ENCODE measurements at regions not wholly inside any gene's neighbourhood (a gene's known extent, or its start where the extent isn't known, plus 50 kb on each side); places are given as distances from the start of the nearest gene placed in this dataset.

DNA sequence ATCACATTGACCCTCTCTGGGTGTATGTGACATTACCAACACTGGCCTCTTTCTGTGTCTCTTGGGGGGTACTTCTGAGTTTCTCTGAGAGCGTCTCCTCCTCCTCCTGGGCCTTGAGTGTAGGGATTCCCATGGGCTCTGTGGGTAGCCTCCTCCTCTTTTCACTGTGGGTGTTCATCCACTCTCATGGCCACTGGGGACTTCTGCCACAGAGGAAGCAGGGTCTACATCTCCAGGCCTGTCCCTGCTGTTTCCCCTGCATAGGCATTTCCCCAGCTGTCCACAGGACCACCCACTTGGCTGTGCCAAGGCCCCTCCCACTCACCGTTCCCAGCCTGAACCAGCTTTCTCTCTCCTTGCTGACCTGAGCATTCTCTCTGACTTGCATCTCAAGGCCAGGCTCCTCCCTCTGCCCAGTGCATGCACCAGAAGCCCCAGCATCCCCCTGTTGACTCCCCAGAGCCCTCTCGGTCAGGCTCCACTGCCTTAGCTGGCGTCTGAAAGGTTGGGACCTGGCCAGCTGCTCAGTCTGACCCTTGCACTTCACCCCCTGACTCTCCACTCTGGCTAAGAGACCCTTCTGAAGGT, 487.6 kb downstream of the GLRX3 start:
- DNase-seq (ENCODE audit: low spot score) = no peak

DNA sequence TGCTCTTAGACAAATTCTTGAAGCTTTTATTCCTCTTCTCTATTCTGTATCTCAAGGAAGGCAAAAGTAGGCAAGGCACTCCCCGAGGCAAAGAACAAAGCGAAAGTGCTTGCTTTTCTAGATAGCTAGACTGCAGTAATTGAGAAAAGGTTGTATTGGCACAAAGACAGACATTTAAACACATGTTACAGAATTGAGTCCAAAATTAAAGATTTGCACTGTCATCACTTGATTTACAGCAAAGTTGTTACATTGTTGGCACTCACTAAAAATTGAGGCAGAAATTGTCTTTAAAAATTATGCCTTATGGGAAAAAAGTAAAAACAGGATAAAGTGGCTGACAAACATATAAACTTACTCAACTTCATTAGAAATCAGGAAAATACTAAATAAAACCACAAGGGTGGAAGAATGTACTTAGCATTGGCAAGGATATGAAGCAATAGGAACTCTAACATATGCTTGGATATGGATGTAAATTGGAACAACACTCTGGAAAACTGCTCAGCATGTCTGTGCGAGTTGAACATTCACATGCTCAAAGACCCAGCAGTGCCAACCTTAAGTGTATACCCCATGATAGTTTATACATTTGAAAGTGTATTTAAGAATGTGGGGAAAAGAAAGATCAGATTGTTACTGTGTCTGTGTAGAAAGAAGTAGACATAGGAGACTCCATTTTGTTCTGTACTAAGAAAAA, 491.3 kb downstream of the GLRX3 start:
- no peak for DNase-seq (ENCODE audit: low spot score)

DNA sequence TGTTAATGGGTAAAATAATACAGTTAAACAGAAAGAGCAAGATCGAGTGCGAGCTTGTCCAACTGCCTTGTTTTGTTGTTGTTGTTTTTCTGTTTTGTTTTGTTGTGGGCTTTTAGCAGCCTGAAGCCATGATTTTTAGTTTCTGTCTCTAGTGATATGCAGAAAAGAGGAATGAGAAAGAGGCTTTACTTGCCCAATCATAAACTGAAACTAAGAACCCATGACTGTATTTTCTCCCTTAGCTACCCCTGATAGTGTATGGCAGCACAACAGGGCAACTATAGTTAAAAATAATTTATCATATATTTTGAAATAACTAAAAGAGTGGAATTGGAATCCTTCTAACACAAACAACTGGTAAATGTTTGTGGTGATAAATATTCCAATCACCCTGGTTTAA, 493.9 kb downstream of the GLRX3 start:
- no peak for DNase-seq (ENCODE audit: low spot score)

DNA sequence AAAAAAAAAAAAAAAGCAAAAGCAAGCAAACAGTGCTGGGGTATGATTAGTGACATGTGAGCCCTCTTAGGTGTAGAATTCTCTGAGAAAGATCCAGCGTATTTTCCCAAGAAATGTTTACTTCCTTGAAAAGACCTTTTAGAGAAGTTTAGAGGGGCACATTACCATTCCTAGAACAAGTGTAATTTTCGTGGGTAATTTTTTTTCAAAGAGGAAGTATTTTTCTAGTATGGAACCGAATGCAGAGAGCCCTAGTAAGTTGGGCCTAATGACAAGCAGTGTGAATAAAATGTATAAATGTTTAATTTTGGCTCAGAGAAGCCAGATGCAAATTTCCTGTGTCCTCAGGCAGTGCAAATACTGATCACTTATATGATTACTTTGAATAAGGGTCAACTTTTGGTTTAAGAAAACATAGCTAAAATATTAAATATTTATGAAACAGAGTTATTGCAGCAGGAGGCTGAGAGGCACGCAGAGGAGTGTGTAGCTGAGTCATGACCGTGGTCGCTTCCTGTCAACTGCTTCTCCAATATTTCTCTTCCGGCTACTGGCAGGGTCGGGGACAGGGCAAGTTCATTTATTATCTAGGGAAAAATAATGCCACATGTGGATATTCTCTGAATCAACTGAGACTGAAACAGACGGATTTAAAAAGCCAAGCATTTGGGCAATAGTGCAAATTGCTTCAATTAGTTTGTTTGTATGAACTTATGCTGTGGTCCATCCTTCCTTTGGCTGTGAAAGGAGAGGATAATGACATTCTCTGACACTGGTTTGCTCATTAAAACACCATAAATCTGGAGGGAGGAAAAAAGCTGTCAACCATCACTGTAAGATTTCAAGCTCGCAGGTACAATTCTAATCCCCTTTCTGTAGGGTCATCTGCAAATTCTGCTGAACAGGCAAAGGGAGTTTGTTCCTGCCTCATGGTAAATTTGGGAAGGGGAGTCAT, 495.2 kb downstream of the GLRX3 start:
- no peak for DNase-seq (ENCODE audit: low spot score)

DNA sequence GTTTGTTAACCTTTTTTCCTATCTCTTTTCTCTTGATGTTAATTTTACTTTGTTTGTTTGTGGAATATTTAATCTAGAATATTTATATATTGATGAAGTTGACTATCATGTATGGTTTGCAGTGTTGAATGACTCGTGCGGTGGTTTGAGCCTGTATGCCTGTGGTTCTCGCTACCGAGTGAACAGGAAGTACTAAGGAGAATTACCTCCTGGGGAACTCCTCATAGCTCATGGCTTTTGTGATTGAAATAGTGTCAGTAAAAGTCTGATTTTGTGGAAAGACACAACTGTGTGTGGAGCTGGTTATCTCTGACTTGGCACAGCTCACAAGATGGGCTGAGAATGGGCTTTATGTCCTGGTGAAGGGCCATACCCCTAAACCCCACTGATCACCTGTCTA, 498.6 kb downstream of the GLRX3 start:
- DNase-seq (ENCODE audit: low spot score) = no peak

DNA sequence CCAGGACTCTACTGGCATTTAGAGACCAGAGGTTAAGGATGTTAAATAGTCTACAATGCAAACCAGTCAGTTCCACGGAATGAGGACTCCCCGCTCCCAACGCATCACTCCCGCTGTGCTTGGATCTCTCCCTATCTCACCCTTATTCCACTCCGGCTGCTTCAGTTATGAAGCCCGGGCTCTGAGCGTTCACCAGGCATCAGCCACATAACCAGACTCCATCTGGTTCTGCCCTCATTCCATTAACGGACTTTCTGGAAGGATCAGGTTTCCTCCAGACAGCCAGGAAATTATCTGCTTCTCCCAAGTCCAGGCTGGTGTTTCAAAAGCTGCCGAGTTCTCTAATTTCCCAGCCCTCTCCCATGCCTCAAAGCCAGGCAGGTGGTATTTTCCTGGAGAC, 499.3 kb downstream of the GLRX3 start:
- no peak for DNase-seq (ENCODE audit: low spot score)

DNA sequence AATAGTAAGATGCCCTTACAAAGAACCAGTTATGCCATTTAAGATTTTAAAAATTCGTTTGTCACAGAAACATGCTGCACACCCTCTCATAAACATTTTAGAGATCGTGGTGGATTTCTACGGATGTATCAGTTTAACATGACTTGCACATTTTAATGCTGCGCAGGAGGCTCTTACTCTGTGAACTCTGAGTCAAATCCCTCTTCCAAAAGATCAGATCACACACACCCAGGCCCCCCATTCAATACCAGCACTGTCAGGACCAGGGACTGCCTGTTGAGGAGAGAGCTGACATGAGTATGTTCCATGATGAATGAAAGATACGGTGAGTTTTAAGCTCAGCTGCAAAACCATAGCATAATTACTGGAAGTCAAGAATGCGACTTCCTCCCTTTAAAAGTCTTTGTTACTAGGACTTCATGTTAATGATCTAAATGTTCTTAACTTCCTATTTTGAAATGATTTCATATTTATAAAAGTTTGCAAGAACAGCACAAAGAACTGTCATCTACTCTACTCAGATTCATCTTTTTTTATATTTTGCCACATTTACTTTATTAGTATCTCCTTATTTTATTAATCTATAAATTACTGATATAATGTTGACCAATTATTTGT, 500.2 kb downstream of the GLRX3 start:
- DNase-seq (ENCODE audit: low spot score) = no peak

DNA sequence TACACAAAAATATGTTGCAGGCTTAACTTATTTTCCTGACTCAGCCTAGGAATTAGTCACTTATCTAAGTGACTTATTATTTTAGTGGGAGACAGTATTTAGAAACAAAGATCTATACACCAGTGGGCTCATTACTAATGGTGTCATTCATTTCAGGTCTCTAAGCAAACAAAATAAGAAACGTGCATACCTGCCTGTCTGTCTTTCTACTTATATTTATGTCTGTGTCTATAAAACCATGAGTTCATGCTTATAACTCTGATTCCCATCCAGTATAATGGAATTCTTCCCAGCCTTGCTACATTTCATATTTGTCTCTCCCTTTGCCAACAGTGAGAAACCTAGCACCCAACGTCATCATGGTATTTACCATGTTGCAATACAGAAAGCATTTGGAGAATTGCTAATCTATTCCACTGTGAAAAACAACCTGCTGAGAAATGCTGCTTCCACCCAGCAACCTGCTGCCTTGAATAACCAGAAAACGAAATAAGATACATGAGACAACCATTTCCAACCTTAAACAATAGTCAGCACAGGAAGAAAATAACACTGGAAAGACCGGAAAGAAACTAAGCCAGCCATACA, 501.0 kb downstream of the GLRX3 start:
- DNase-seq (ENCODE audit: low spot score) = no peak

DNA sequence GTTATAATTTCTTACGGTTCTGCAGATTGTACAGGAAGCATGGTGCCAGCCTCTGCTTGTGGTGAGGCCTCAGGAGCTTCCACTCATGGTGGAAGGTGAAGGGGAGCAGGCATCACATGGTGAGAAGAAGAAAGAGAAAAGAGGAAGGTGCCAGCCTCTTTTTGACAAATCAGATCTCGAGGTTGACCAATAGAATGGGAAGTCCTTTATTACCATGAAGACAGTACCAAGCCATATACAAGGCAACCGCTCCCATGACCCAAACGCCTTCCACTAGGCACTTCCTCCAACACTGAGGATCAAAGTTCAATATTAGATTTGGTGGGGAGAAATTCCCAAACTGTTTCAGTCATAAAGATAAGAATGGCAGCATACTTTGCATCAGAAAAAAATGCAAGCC, 502.8 kb downstream of the GLRX3 start:
- no peak for DNase-seq (ENCODE audit: low spot score)

DNA sequence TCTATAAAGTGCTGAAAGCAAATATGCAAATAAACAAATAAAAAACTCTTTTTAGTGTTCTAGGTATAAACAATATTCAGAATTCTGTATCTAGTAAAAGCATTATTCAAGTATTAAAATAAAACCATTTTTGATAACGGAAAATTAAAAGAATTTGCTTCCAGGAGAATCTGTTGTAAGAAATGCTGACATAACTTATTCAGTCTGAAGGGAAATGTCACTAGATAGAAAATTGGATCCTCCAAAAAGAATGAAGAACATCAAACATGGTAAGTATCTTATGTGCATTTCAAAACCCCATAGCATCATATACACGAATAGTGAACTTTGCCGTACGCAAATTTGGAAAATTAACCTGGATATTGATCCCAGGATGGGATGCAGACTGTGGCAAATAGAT, 506.7 kb downstream of the GLRX3 start:
- DNase-seq (ENCODE audit: low spot score) = no peak

DNA sequence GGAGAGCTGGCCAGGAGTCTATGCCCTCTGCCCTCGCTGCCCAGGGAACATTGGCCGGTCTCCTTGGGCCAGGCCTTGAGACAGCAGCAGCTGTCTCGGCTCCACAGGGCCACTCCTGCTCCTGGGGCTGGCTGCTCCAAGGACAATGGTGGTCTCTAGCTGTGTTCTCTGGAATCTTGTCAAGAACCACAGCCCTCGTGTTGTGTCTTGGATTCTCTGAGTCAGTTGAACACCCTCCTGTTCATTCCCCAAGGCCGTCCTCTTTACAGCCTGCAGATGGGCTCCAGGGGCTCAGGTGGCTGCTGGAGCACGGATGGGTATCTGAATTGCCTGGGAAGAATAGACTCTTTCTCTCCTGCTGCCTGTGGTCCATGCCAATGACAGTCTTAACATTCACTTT, 511.1 kb downstream of the GLRX3 start:
- no peak for DNase-seq (ENCODE audit: low spot score)

DNA sequence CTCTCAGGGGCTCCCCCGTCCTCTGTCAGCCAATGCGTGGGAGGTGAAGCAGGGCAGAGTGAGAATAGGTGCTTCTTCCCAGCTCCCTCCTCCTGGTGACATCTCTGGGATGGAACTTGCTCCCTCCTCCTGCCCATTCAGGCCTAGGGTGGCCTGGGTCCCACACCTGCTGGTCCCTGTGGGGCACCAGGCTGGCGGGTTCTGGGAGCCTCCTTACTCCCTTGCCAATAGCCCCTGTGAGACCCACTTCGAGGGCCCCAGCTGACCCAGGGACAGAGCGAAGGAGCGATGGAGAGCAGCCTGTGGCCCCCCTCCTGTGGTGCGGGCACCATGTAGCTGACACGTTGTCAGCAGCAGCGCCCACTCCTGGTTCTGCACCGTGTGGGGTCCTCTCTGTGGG, 512.6 kb downstream of the GLRX3 start:
- no peak for DNase-seq (ENCODE audit: low spot score)

DNA sequence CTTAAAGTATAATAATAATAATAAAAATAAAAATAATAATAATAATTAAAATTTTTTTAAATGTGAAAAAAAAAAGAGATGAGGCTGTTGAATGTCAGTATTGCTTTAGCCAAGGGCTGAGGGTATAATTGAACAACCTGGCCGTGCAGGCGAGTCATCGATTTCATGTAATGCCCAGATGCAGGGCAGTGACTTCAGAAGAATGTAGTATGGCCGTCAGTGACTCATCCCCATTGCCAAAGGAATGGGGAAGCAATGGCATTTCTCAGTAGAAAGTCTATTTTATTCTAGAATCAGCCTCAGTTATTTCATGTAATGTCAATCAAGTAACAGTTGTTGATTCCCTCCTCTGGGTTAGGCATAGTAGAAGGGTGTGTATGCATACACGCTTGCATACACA, 516.4 kb downstream of the GLRX3 start:
- DNase-seq (ENCODE audit: low spot score) = no peak

DNA sequence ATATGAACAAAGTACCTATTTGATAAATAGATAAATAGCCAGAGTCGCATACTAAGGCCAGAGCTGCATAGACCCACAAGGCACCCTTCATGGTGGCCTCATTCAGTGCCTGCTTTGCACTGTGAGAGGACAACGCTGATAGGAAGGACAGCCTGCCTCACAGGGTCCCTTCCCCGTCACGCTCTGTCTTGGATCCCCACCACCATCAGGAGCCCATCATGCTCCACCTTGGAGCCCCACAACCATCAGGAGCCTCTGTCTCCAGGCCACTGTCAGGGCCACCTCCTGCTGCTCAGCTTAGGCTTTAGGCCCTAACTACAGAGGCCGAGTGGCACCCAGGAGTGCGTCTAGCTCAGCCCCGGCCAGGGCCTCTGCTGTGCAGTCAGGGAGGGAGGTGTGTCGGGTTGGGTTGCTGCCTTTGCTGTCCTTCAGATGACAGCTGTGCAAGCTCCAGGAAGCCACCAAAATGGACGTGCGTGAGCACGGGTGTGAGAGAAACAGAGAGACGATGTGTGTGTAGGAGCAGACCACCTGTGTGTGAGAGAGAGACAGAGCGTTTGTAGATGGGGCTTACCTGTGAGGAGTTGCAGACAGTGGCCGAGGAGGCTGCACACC, 516.9 kb downstream of the GLRX3 start:
- no peak for DNase-seq (ENCODE audit: low spot score)

DNA sequence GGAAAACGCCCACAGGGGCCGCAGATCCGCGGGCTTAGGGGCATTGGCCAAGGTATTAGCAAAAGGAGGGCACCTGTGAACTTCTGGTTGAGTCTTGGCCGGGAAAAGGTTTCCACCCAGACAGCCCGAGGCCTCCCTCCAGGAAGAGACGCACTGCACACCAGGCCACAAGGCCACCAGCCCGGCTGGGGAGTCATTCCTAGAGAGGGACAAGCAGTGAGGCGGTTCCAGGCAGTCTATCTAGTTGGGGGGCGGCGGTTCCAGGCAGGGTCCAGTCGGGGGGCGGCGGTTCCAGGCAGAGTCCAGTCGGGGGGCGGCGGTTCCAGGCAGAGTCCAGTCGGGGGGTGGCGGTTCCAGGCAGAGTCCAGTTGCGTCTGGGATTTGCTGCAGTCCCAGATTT, 518.5 kb downstream of the GLRX3 start:
- DNase-seq (ENCODE audit: low spot score) = no peak

DNA sequence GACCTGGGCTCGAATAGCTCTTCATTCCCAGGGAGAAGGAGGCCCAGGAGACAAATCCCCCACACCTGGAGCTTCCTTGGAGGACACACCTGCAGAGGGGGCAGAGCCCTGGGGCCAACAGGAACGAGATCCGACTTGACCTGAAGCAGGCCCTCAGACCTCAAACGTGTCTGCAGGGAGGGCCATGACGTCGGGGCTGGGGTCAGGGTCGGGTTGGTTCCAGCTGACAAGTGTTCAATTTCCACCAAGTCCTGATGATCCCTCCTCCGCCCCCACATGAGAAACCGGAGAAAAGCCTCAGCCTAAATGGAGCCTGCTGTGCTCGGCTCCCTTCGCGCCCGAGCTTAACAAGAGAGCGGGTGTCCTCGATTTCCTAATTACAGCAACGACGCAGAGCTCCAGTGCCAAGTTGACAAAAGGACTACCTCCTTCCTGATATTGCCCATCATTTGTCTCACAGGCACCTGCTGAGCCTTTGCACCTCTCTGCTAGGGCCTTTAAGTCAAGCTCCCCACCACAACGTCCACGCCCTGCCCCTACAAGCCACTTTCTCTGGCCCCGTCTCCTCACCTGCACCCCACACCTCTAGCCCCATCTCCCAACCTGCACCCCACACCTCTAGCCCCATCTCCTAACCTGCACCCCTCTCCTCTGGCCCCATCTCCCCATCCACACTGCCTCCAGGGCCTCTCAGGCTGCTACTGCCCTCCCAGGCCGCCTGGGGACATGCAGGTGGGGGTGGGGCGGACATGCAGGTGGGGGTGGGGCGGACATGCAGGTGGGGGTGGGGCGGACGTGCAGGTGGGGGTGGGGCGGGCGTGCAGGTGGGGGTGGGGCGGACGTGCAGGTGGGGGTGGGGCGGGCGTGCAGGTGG, 519.4 kb downstream of the GLRX3 start:
- DNase-seq (ENCODE audit: low spot score) = no peak

DNA sequence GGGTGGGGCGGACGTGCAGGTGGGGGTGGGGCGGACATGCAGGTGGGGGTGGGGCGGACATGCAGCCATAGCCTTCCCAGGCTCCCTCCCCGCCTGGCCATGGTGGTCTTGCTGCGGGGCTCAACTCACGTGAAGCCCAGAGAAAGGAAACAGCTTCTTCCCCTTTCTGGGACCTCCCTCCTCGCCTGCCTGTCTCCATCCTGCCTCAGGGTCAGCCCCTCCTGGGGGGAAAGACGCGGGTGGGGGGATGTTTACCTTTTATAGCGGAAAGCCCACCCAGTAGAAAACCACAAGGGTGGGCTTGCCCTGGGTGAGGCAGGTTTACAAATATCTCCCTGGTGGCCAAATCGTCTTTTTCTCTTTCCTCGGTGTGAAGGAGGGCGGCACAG, 520.0 kb downstream of the GLRX3 start:
- no peak for DNase-seq (ENCODE audit: low spot score)

DNA sequence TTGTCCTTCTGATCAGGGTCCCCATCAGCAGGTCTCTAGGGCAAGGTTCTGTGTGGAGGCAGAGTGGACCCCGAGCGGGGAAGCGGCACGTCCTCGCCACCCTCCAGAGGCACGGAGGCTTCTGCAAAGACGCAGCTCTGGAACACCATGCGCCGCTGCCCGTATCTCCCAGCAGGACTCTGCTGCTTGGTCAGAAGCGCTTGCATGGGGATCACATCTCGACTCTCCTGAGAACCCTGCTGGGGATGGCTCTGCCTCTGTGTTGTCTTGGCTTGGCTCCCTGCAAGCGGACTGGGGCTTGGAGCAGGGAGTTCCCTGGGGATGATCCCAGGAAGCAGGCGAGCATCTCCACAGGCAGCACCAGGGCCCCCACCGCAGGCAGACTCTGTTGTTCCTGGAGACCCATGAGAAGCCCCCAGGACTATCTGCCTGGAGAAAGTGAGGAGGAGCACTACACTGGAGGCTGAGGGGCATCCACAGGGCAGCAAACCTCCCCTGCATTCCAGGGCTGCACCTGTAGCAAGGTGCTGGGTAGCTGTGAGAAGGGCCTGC, 520.5 kb downstream of the GLRX3 start:
- no peak for DNase-seq (ENCODE audit: low spot score)

DNA sequence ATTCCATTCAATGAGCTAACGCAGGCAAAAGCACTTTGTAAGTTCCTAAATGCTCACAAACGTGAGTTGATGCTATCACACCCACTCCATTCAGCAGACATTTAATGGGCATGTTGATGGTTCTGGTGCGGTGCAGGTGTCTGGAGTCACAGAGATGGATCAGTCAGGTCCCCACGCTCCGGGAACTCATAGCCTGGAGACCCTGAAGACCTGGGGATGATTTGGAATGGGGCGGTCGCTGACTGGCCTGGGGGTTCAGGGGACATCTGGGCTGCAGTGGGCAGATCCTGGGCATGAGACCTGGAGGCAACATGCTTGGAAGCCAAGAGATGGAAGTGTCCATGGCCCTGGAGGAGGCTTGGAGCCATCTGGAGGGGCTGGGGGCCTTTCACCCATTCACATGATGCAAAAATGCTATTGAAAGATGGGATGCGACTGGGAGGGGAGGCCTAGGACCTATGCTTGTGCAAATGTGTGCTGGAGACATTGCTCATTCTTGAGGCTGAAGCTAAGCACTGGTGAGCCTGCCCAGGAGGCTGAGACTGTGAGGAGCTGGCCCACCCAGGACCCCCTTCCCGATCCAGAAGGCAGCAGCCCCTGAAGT, 522.6 kb downstream of the GLRX3 start:
- no peak for DNase-seq (ENCODE audit: low spot score)

DNA sequence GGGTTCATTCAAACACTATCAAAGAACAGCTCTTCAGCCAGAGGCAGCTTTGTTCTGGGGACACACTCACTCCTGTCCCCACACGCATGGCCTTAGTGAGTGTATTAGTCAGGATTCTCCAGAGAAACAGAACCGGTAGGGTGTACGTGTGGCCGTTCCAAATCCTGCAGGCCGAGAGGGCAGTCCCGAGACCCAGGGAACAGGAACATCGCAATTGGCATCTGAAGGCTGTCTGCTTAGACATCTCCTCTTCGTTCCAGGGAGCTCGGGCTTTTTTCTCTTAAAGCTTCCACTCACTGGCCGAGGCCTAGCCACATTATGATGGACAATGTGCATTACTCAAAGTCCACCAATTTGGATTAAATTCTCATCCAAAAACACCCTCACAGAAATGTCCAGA, 523.3 kb downstream of the GLRX3 start:
- DNase-seq (ENCODE audit: low spot score) = no peak

Measured in activated CD4-positive, alpha-beta T cell treated with anti-CD3 and anti-CD28 coated beads, Interleukin-2, Interleukin-4, amounts not matched to agents 100 ng/mL and 50 ng/mL, durations not matched to agents 16 hours and 8 hours (primary cell).